ENCODE measurements at regions not wholly inside any gene's neighbourhood (a gene's known extent, or its start where the extent isn't known, plus 50 kb on each side); places are given as distances from the start of the nearest gene placed in this dataset.

GRCh38 chr22:22974156-22974555 lies 86.5 kb downstream of the IGLL5 start:
- ATAC-seq (ENCODE audit: poor library complexity): no peak
- no peak for DNase-seq
- intact Hi-C loops (cut with DNase I): loop anchor here (10.0 kb wide), 1 partner anchor 61 kb away; no protein-coding TSS in a partner anchor

- ATAC-seq (ENCODE audit: poor library complexity) (no peak), DNase-seq (no peak)
- intact Hi-C loops (cut with DNase I): loop anchor here (5.0 to 10.0 kb wide), 2 partner anchors 60 to 152 kb away; no protein-coding TSS in a partner anchor
Measured at GRCh38 chr22:22974795-22975580, 87.4 kb downstream of the IGLL5 start.

DNA sequence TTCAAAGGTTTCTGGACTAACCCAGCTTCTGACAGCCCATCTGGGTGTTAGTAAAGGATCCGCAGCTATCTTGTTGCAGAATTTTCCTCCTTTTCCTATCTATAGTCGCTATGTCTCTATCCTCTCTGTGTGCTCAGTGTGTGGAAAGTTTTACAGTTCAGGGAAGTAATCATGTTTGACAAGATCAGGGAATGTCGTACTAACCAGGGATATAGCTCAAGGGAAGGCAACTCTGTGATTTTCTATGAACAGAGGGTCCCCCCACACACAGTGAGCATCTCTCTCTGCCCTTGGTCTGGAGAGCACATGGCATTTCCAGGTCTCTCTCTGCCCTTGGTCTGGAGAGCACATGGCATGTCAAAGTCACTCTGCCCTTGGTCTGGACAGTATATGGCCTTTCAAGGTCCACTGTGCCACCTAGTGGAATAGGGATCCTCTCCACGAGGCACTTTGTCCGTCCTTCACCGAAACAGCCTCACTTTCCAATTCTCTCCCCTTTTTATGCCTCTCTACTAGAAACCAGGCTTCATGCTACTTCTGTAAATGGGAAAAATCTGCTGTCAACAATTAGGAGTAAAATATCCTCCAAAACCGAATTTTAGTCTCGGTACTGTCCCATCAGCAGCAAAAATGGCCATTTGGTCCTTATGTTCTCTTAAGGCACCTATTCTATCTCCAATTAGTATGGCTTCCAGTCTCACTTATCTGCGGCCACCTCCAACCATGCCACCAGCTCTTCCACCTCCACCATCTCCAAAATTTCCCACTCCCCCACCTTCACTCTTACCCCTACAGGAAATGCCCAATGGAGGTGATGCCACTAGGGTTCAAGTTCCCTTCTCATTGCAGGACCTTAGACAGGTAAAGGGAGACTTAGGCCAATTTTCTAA lies 88.7 kb downstream of the IGLL5 start:
- ATAC-seq (ENCODE audit: poor library complexity): no peak

GRCh38 chr22:22977479-22978200 lies 90.0 kb downstream of the IGLL5 start:
- no peak for ATAC-seq (ENCODE audit: poor library complexity)
- DNase-seq: no peak
- intact Hi-C loops (cut with DNase I): loop anchor here (5.0 to 10.0 kb wide), 2 partner anchors 57 to 150 kb away; no protein-coding TSS in a partner anchor

More for the DNA sequence above, 88.7 kb downstream of the IGLL5 start:
- no peak for DNase-seq
- intact Hi-C loops (cut with DNase I): loop anchor here (5.0 to 10.0 kb wide), 2 partner anchors 59 to 151 kb away; no protein-coding TSS in a partner anchor

DNA sequence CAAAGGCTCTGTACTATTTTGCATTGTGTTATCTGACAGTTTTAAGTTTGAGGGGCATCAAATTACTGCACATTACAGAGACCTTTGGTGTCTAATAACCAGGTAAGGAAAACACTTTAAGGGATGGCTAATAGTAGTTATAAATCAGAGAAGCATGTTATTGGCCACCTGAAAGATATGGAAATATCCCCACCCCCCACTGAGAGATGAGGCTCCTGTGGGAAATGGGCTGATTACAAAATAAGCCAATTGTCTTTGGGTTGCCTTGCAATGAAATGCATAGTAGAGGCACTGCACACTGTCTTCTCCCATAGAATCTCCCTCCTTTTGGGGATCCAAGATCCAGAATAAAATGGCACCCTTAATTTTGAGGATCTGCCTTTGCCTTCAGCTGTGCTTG lies 91.0 kb downstream of the IGLL5 start:
- intact Hi-C loops (cut with DNase I): loop anchor here (5.0 to 10.0 kb wide), 2 partner anchors 56 to 149 kb away; no protein-coding TSS in a partner anchor
- no peak for ATAC-seq (ENCODE audit: poor library complexity)
- no peak for DNase-seq

- intact Hi-C loops (cut with DNase I): loop anchor here (5.0 to 10.0 kb wide), 2 partner anchors 56 to 148 kb away; no protein-coding TSS in a partner anchor
- no peak for ATAC-seq (ENCODE audit: poor library complexity)
- DNase-seq: no peak
Measured at GRCh38 chr22:22979121-22979724, 91.1 kb upstream of the GNAZ start.

DNA sequence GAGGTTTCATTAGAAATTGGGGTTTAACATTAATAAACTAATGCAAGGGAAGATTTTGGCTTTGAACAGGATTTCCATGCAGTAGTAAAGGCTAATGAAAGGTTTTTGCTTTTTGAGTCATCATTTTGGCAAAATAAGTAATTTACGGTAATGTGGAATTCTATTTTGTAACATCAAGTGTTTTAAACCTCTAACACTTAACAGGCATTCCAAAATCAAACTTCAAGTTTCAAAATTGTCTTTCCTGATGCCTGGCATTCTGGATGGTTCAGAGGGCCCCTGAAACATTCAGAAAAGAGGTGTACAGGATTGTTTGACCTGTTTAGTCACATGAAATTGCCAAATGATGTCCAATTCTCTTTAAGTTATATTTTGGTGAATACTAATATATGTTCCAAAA lies 90.4 kb upstream of the GNAZ start:
- no peak for ATAC-seq (ENCODE audit: poor library complexity)
- no peak for DNase-seq
- intact Hi-C loops (cut with DNase I): loop anchor here (5.0 to 10.0 kb wide), 2 partner anchors 55 to 147 kb away; no protein-coding TSS in a partner anchor

DNA sequence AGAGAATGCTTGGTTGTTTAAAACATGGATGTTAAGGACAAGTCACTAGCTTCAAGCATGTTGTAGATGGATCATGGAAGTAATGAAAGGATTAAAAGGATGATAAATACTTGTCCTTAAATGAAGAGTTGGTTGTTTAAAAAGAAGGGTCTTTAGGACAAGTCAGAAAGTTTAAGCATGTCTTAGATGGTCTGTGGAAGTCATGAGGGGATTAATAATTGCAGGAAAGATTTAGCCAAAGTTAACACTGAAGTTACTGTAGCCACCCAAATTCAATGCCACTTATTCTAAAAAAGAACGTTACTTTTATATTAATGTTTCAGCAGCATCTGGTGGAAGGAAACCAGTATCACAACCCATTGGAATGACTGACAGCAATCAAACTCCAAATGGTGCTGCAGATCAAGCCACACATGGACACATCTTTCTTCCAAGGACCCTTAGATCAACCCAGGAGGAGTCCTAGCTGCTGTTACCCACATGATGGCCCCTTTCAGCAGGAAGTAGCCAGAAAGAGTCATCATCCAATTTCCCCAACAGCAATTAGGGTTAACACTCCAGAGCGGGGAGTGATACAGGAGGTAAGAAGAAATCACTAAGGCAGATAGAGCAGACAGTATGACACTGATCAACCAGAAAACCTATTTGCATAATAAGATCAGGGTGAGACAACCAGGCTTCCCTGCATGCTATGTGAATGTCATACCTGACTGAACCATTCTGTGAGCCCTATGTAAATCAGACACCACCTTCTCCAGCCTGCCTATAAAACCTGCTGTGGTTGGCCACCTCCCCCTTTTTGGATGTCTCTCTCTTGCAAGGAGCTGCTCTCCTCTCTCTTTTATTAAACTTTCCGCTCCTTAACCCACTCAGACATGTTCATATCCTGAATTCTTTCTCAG lies 88.4 kb upstream of the GNAZ start:
- ATAC-seq (ENCODE audit: poor library complexity): no peak
- DNase-seq: no peak

DNA sequence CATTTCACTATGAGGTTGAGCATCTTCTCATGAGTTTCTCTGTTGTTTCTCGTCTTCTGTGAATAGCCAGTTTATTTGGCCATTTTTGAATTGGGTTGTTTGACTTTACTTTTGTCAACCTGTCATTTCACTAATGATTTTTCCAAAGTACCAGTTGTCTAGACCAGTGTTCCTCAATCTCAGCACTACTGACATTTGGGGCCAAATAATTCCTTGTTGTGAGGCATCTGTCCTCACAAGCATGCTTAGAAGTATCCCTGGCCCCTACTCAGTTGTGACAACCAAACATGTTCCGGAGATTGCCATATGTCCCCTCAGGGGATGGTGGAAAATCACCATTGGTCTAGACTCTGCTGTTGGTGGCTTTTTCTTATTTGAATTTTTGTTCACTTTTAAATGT lies 87.7 kb upstream of the GNAZ start:
- intact Hi-C loops (cut with DNase I): no loop called here
- no peak for DNase-seq
- no peak for ATAC-seq (ENCODE audit: poor library complexity)

More for the DNA sequence above, 88.4 kb upstream of the GNAZ start:
- intact Hi-C loops (cut with DNase I): no loop called here

DNA sequence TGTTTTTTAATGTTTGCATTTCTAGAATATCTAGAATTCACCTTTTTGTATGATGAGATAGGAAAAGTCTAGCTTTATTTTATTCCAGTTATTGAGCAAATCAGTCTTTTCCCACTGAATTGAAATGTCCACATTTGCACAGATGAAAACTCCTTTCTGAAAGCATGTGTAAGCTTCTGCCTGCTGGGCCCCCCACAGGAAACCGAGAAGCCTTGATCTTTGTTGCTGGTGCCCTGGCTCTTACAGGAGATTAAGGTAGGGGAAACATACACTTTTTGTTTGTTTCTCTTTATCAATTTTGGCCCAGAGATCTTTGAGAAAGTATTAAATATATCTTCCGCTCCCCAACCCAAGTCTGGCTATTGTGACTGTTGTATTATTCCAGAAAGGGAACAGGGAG lies 87.2 kb upstream of the GNAZ start:
- DNase-seq: no peak
- intact Hi-C loops (cut with DNase I): no loop called here
- ATAC-seq (ENCODE audit: poor library complexity): no peak

- DNase-seq: no peak
- ATAC-seq (ENCODE audit: poor library complexity): no peak
- intact Hi-C loops (cut with DNase I): no loop called here
Measured at GRCh38 chr22:22983816-22984215, 86.5 kb upstream of the GNAZ start.

- intact Hi-C loops (cut with DNase I): no loop called here
- ATAC-seq (ENCODE audit: poor library complexity) (no peak), DNase-seq (no peak)
Measured at GRCh38 chr22:22984967-22985366, 85.4 kb upstream of the GNAZ start.

DNA sequence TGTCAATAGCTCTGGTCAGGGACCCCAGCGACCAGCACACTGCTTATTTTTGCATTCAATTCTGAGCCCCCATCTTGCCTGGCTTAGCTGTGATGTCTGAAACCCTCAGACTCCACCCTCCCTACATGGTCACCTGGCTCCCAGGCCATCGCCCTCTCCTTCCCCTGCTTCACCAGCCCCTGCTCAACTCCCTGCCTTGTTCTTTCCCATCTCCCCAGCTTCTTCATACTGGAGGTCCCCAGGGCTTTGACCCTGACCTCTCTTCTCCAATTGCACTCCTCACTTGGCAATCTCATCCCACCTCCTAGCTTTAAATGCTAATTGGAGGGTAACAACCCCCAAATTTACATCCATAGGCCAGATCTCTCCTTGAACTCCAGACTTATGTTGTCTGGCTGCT lies 84.3 kb upstream of the GNAZ start:
- intact Hi-C loops (cut with DNase I): no loop called here
- ATAC-seq (ENCODE audit: poor library complexity) (no peak), DNase-seq (no peak)

DNA sequence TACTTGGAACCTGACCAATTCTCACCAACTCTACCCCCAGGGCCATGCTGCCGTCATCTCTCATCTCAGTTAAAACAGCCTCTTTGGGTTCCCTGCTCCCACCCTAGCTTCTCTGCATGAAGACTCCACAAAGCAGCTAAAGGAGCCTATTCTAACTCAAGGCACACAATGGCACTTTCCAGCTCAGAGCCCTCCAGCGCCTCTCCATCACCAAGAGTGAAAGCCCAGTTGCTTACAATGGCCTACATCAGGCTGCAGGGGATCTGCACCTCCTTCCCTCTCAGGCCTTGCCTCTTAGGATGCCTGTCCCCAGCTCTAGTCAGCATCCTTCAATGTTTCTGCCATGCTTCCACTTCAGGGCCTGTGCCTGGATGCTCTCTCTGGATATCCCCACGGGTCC lies 83.7 kb upstream of the GNAZ start:
- intact Hi-C loops (cut with DNase I): no loop called here
- DNase-seq (no peak), ATAC-seq (ENCODE audit: poor library complexity) (no peak)

DNA sequence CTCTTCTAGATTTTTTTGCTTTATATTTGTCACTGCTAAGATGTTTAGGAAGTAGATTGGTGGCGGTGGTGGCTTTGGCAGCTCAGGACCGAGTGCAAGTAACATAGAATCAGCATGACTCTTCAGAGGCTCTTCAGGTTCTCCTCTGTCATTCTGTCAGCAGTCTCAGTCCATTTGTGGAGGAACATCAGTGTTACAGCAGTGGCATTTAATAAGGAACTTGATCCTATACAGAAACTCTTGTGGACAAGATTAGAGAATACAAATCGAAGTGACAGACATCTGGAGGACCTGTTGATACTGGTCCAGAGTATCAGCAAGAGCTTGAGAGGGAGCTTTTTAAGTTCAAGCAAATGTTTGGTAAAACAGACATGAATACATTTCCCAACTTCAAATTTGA lies 82.2 kb upstream of the GNAZ start:
- intact Hi-C loops (cut with DNase I): no loop called here
- DNase-seq (no peak), ATAC-seq (ENCODE audit: poor library complexity) (no peak)

DNA sequence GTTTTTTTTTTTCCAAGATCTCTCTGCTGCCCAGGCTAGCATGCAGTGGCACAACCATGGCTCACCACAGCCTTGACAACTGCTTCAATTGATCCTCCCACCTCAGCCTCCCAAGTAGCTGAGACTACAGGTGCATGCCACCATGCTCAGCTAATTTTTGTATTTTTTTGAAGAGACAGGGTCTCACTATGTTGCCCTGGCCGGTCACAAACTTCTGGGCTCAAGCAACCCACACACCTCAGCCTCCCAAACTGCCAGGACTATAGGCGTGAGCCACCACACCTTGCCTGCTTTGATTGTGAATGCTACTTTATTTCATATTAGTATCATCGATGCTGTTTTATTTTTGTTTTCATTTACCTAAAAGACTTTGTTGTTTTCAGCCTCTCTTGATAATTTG lies 81.5 kb upstream of the GNAZ start:
- ATAC-seq (ENCODE audit: poor library complexity) (no peak), DNase-seq (no peak)
- intact Hi-C loops (cut with DNase I): no loop called here

- intact Hi-C loops (cut with DNase I): no loop called here
Measured at GRCh38 chr22:22989856-22990255, 80.5 kb upstream of the GNAZ start.

More at GRCh38 chr22:22989856-22990255, 80.5 kb upstream of the GNAZ start:
- no peak for DNase-seq
- ATAC-seq (ENCODE audit: poor library complexity): no peak

Data from Right ventricle myocardium superior (tissue), 1 donor.